Fibroblast of the aortic adventitia (primary cell): ENCODE measurements at regions not wholly inside any gene's neighbourhood (a gene's known extent, or its start where the extent isn't known, plus 50 kb on each side); places are given as distances from the start of the nearest gene placed in this dataset.

ENCODE experiments used
- DNase-seq: peaks from one replicate; pipeline ENCODE4 v3.0.0-alpha.2; 2010; ENCODE audit warnings: low read depth
- H3K4me3 ChIP-seq: 2 replicates; pipeline ENCODE4 v1.5.1; 2011; ENCODE audit warnings: low read depth, mild to moderate bottlenecking, control low read depth, low read length, moderate library complexity
- TF ChIP-seq, protein P1 (sequence below): IDR thresholded peaks from 2 replicates; pipeline ENCODE4 v1.5.1; 2011; ENCODE audit warnings: mild to moderate bottlenecking, low read length, control low read depth, inconsistent platforms; ENCODE audit not compliant: insufficient read depth

GRCh38 chr13:92938486-92939020 is 288.1 kb upstream of the GPC6 start:
- TF ChIP-seq, protein P1, sequence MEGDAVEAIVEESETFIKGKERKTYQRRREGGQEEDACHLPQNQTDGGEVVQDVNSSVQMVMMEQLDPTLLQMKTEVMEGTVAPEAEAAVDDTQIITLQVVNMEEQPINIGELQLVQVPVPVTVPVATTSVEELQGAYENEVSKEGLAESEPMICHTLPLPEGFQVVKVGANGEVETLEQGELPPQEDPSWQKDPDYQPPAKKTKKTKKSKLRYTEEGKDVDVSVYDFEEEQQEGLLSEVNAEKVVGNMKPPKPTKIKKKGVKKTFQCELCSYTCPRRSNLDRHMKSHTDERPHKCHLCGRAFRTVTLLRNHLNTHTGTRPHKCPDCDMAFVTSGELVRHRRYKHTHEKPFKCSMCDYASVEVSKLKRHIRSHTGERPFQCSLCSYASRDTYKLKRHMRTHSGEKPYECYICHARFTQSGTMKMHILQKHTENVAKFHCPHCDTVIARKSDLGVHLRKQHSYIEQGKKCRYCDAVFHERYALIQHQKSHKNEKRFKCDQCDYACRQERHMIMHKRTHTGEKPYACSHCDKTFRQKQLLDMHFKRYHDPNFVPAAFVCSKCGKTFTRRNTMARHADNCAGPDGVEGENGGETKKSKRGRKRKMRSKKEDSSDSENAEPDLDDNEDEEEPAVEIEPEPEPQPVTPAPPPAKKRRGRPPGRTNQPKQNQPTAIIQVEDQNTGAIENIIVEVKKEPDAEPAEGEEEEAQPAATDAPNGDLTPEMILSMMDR, result no peak
- H3K4me3 ChIP-seq, result no peak overlapping the region
- DNase-seq, result no peak

DNA sequence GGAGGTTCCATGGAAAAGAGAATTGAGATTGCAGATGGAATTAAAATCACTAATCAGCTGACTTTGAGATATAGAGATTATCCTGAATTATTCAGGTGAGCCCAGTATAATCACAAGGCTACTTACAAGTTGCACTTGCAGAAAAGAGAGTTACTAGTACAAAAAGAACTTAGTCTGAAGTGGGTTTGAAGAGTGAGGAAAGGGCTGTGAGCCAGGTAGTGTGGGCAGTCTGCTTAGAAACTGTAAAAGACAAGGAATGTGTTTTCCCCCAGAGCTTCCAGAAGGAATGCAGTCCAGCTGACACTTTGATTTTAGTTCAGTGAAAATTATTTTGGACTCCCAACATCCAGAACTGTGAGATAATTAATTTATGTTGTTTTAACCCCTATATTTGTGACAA is 285.4 kb upstream of the GPC6 start:
- DNase-seq, result peak; percentile 3
- TF ChIP-seq, protein P1, result no peak

GRCh38 chr13:92947770-92948434 is 278.7 kb upstream of the GPC6 start:
- TF ChIP-seq, protein P1, result no peak

More for the DNA sequence above, 285.4 kb upstream of the GPC6 start:
- H3K4me3 ChIP-seq, result no peak overlapping the region

DNA sequence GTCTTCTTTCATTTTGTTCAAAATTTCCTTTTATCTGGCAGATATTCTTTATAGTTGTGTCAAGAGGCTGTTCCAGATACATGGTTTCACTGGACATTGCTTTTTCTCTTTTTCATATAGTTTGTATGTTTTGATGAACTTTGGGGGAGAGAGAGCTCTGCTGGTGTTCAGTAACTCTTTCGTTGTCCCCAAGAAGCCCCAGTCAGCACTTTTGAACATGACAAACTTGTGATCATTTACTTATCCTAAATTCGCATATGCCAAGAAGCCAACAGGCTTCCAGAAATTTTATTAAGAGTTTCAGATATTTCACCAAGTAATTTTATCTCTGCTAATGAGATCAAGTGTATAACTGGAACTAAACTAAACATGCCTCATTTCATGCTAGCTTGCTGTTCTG is 275.8 kb upstream of the GPC6 start:
- TF ChIP-seq, protein P1, result no peak
- no peak overlapping the region for H3K4me3 ChIP-seq
- DNase-seq, result no peak

More at GRCh38 chr13:92947770-92948434, 278.7 kb upstream of the GPC6 start:
- DNase-seq, result no peak
- H3K4me3 ChIP-seq, result no peak overlapping the region

- TF ChIP-seq, protein P1, result no peak
- H3K4me3 ChIP-seq, result no peak overlapping the region
- peak; percentile 17 for DNase-seq
Measured at GRCh38 chr13:92951273-92951890, 275.2 kb upstream of the GPC6 start.

- H3K4me3 ChIP-seq, result no peak overlapping the region
- DNase-seq, result peak; percentile 66
- TF ChIP-seq, protein P1, result no peak
Measured at GRCh38 chr13:92952161-92952560, 274.4 kb upstream of the GPC6 start.
